ENCODE measurements at regions not wholly inside any gene's neighbourhood (a gene's known extent, or its start where the extent isn't known, plus 50 kb on each side); places are given as distances from the start of the nearest gene placed in this dataset.

- TF ChIP-seq, protein P1, sequence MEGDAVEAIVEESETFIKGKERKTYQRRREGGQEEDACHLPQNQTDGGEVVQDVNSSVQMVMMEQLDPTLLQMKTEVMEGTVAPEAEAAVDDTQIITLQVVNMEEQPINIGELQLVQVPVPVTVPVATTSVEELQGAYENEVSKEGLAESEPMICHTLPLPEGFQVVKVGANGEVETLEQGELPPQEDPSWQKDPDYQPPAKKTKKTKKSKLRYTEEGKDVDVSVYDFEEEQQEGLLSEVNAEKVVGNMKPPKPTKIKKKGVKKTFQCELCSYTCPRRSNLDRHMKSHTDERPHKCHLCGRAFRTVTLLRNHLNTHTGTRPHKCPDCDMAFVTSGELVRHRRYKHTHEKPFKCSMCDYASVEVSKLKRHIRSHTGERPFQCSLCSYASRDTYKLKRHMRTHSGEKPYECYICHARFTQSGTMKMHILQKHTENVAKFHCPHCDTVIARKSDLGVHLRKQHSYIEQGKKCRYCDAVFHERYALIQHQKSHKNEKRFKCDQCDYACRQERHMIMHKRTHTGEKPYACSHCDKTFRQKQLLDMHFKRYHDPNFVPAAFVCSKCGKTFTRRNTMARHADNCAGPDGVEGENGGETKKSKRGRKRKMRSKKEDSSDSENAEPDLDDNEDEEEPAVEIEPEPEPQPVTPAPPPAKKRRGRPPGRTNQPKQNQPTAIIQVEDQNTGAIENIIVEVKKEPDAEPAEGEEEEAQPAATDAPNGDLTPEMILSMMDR (conservative IDR thresholded peaks at IDR 0.05), result no peak
- Mint-ChIP-seq H3K27me3 (ENCODE audit: low read depth) (no peaks in the 10 kb centered on the region; the same call in 1 of the 2 replicates), H3K4me3 (no peak overlapping the region), H3K4me1 (peaks cover 18% of the 10 kb centered on the region in 2 experiments), H3K36me3 (ENCODE audit: insufficient read depth in 1 of 3, low read depth in 3 of 3) (no peaks in the 10 kb centered on the region; a peak in 1 of 7 replicates), H3K9me3 (no peaks in the 10 kb centered on the region), H3K27ac (no peak overlapping the region)
- Histone ChIP-seq H2BK120ac (ENCODE audit: low read depth, low read length, poor library complexity, severe bottlenecking) (no peak overlapping the region), H3K56ac (ENCODE audit: insufficient read length, low read depth, low read length) (no peak overlapping the region), H2BK15ac (ENCODE audit: low read depth, low read length) (no peak overlapping the region), H3K14ac (ENCODE audit: insufficient read depth, low read length) (no peak overlapping the region), H3K4me1 (ENCODE audit: insufficient read depth, low read length) (0 out of 2 replicates have a peak, but pooled peaks cover 4% of the 10 kb centered on the region), H4K5ac (ENCODE audit: insufficient read length, low read depth, low read length) (no peak overlapping the region), H3K79me1 (ENCODE audit: insufficient read depth, low read depth, low read length, poor library complexity, severe bottlenecking) (no peaks in the 10 kb centered on the region), H4K91ac (ENCODE audit: insufficient read length, low read depth, low read length) (no peak overlapping the region), H3K9me3 (ENCODE audit: control insufficient read depth, low read depth, low read length) (no peaks in the 10 kb centered on the region), H3K23me2 (ENCODE audit: insufficient read length, low read depth, low read length, poor library complexity, severe bottlenecking) (no peaks in the 10 kb centered on the region), H3K27me3 (ENCODE audit: insufficient read depth, low read length) (no peaks in the 10 kb centered on the region), H3K18ac (ENCODE audit: insufficient read length, low read depth, low read length) (no peak overlapping the region), H3K4ac (ENCODE audit: low read depth, low read length) (no peak overlapping the region), H3K9ac (ENCODE audit: extremely low read depth, insufficient read length, low read length) (no peak overlapping the region), H4K8ac (replicated peaks; ENCODE audit: insufficient read length, low read depth, low read length) (no peak overlapping the region), H4K20me1 (ENCODE audit: control insufficient read depth, insufficient read depth, insufficient read length) (no peaks in the 10 kb centered on the region), H3K79me2 (ENCODE audit: insufficient read depth, low read length) (no peaks in the 10 kb centered on the region), H3K4me2 (ENCODE audit: insufficient read depth, insufficient read length, low read length) (no peak overlapping the region), H2AK5ac (ENCODE audit: insufficient read length, low read length) (no peak overlapping the region), H2AFZ (ENCODE audit: low read length) (no peak overlapping the region), H2BK20ac (ENCODE audit: low read depth, low read length, poor library complexity, severe bottlenecking) (no peak overlapping the region), H3T11ph (ENCODE audit: low read length) (no peak overlapping the region), H2BK5ac (ENCODE audit: insufficient read length, low read length) (no peak overlapping the region), H3K23ac (ENCODE audit: insufficient read length, low read depth, low read length) (no peak overlapping the region), H3K27ac (ENCODE audit: insufficient read length, low read depth, low read length) (no peak overlapping the region), H2BK12ac (ENCODE audit: insufficient read length, low read depth, low read length) (no peak overlapping the region)
- no peak for DNase-seq
- no CpG with 5 or more reads among the region's 3 CpGs for WGBS (ENCODE audit: extremely low coverage, insufficient read length, low lambda C conversion rate)
Observed at GRCh38 chr9:89249001-89249400, 62.0 kb upstream of the CKS2 start.
